Lung (tissue), 11 donors: ENCODE measurements at regions not wholly inside any gene's neighbourhood (a gene's known extent, or its start where the extent isn't known, plus 50 kb on each side); places are given as distances from the start of the nearest gene placed in this dataset.

Experiments
- ATAC-seq: fragments of 200-7000 bp; cut with Tn5 transposase; one replicate; pipeline ENCODE4 v1.9.1; 2020; ENCODE audit warnings: moderate number of reproducible peaks; ENCODE audit not compliant: insufficient read depth, low FRiP score
- DNase-seq, 3 donors: peaks; one replicate each; pipeline ENCODE4 v3.0.0-alpha.2; 2013 to 2017
- H3K27ac ChIP-seq, 2 donors: one replicate each; pipeline ENCODE4 v1.5.1; 2013; ENCODE audit warnings: mild to moderate bottlenecking in 2 of 2, moderate library complexity in 2 of 2, control low read depth in 1 of 2, inconsistent platforms in 1 of 2, low read depth in 1 of 2, low read length in 1 of 2
- H3K27me3 ChIP-seq, 3 donors: one replicate each; pipeline ENCODE4 v1.5.1; 2013; ENCODE audit warnings: low read length in 2 of 3; ENCODE audit not compliant: control insufficient read depth in 3 of 3, insufficient read depth in 3 of 3
- H3K36me3 ChIP-seq, 4 donors: one replicate each; pipeline ENCODE4 v1.5.1; 2013; ENCODE audit warnings: low read length in 4 of 4, mild to moderate bottlenecking in 1 of 4, moderate library complexity in 1 of 4; ENCODE audit not compliant: control insufficient read depth in 4 of 4, insufficient read depth in 4 of 4
- H3K4me1 ChIP-seq, 5 donors: one replicate each; pipeline ENCODE4 v1.5.1; 2013; ENCODE audit warnings: low read length in 5 of 5, mild to moderate bottlenecking in 2 of 5, moderate library complexity in 1 of 5; ENCODE audit not compliant: control insufficient read depth in 5 of 5, insufficient read depth in 5 of 5
- H3K4me3 ChIP-seq: one replicate; pipeline ENCODE4 v1.5.1; 2013; ENCODE audit warnings: mild to moderate bottlenecking, control low read depth, moderate library complexity
- H3K9ac ChIP-seq, 2 donors: one replicate each; pipeline ENCODE4 v1.5.1; 2013; ENCODE audit warnings: low read length in 2 of 2, control low read depth in 1 of 2; ENCODE audit not compliant: insufficient read depth in 1 of 2
- H3K9me3 ChIP-seq, 4 donors: one replicate each; pipeline ENCODE4 v1.5.1; 2013; ENCODE audit warnings: low read length in 3 of 4, mild to moderate bottlenecking in 1 of 4, moderate library complexity in 1 of 4; ENCODE audit not compliant: control insufficient read depth in 4 of 4, insufficient read depth in 3 of 4
- WGBS, 2 donors: extraction: QIAGEN DNeasy Blood & Tissue Kit; methylation state at CpG; one replicate each; pipeline ENCODE4 v1.1.7; 2013; 5-methylcytosine and 5-hydroxymethylcytosine counted together
- TF ChIP-seq, protein P1 (sequence below): IDR thresholded peaks from 2 replicates; pipeline ENCODE4 v1.5.1; 2012; ENCODE audit warnings: mild to moderate bottlenecking; ENCODE audit errors: control extremely low read depth, extremely low read depth
- donor health status: control.
- donor health status: control.
- donor health status: Bipolar disorder and iron deficiency.
- donor health status: healthy.
- donor health status: DM: yes; HTN: yes; CAD: no.

DNA sequence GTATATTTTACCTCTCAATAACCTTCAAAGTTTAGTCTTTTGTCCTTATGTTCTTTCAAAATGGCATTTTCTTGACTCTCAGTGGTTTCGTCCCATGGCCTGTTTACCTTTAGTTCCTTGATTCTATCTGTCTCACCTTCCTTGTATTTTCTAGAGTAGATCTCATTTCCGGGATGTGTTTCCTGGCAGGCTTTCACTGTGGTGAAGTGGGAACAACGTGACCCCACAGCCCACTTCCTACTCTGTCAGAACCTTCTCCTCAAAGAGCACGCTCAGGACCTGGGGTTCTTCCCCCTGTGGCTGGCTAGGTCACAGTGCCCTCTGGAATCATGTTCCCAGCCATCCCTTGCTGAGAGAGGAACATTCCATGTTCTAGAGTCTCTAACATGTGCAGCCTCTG is 129.9 kb upstream of the ZNF32 start:
- WGBS, 2 donors = 30 to 46% methylated on average over 4 of the region's 4 CpGs
- no peaks in the 10 kb centered on the region for H3K27me3 ChIP-seq
- H3K9ac ChIP-seq = no peak overlapping the region
- peaks cover 0 to 14% (median 0%) of the 10 kb centered on the region in 5 donors for H3K4me1 ChIP-seq
- TF ChIP-seq, protein P1, sequence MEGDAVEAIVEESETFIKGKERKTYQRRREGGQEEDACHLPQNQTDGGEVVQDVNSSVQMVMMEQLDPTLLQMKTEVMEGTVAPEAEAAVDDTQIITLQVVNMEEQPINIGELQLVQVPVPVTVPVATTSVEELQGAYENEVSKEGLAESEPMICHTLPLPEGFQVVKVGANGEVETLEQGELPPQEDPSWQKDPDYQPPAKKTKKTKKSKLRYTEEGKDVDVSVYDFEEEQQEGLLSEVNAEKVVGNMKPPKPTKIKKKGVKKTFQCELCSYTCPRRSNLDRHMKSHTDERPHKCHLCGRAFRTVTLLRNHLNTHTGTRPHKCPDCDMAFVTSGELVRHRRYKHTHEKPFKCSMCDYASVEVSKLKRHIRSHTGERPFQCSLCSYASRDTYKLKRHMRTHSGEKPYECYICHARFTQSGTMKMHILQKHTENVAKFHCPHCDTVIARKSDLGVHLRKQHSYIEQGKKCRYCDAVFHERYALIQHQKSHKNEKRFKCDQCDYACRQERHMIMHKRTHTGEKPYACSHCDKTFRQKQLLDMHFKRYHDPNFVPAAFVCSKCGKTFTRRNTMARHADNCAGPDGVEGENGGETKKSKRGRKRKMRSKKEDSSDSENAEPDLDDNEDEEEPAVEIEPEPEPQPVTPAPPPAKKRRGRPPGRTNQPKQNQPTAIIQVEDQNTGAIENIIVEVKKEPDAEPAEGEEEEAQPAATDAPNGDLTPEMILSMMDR = no peak
- DNase-seq (no peak), ATAC-seq (no peak)
- no peak overlapping the region for H3K27ac ChIP-seq
- no peak overlapping the region for H3K4me3 ChIP-seq
- no peaks in the 10 kb centered on the region for H3K36me3 ChIP-seq
- peaks cover 0 to under 1% (median 0%) of the 10 kb centered on the region in 4 donors for H3K9me3 ChIP-seq

DNA sequence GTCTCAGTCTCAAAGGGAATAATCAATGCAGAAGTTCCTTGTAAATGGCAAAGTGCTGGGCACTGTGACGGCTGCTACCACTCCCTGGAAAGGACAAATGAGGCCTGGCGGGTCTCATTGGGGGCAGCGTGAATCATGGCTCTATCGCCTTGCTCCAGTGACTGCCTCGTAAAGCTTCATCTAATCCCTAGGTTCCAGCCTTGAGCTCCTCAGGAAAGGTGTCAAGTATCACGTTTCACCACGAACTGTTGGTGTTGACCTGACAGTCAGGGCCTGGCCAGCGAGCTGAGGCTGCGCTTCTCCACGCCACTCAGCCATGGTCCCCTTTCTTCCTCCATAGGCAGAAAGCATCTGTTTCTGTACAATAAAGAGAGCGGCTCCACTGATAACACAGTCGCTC is 126.7 kb upstream of the ZNF32 start:
- H3K27me3 ChIP-seq = no peaks in the 10 kb centered on the region
- no peak overlapping the region for H3K4me3 ChIP-seq
- H3K9me3 ChIP-seq = no peaks in the 10 kb centered on the region
- DNase-seq (no peak), ATAC-seq (no peak)
- no peaks in the 10 kb centered on the region for H3K36me3 ChIP-seq
- 93 to 94% methylated on average over 12 of the region's 12 CpGs for WGBS, 2 donors
- no peak overlapping the region for H3K9ac ChIP-seq
- peaks cover 0 to 10% (median 0%) of the 10 kb centered on the region in 5 donors for H3K4me1 ChIP-seq
- no peak overlapping the region for H3K27ac ChIP-seq
- TF ChIP-seq, protein P1 = no peak

DNA sequence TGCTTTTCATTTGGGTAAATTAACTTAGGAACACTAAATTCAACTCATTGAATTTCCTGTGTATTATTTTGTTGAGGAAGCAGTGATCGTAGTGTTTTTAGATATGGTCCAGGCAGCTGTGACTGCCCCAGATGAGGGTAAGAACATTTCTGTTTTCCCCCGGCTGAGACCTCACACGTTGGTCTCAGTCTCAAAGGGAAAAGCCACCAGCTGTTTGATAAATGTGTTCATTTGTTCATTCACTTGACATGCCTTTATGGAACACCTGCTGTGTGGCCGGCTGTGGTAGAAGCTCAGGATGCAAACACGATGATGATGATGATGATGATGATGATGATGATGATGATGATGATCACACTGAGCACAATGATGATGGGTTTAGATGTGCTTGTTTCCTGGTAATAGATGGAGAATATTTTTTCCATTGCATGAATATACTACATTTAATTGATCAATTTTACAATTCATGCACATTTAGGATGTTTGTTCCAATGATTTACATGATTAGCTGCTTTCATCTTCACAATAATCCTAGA is 125.6 kb upstream of the ZNF32 start:
- WGBS, 2 donors = 67% methylated on average over 5 of the region's 5 CpGs
- no peaks in the 10 kb centered on the region for H3K36me3 ChIP-seq
- no peaks in the 10 kb centered on the region for H3K9me3 ChIP-seq
- DNase-seq = peak in 2 of 3 donors; percentile 19 to 34
- H3K27me3 ChIP-seq = no peaks in the 10 kb centered on the region
- TF ChIP-seq, protein P1 = no peak
- peaks cover 0 to 10% (median 0%) of the 10 kb centered on the region in 5 donors for H3K4me1 ChIP-seq
- no peak overlapping the region for H3K27ac ChIP-seq
- no peak overlapping the region for H3K4me3 ChIP-seq
- ATAC-seq = no peak
- no peak overlapping the region for H3K9ac ChIP-seq

DNA sequence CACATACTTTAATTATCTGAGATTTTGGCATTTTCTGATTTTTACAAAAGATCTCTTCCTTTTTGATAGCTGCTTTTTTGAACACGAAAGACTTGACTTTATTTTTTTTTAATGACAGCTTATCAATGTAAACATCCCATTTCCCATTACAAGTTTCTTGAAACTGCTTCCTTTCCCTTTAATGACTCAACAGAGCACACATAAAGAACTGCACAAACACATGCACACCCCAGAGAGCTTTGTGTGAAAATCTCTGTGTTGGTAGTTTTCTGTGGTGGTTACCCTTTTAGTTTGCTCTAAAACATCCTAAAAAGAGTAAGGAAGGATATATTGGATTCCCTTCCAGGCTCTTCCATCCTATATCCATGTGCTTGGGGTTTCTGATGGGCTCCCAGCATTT is 125.1 kb upstream of the ZNF32 start:
- Histone ChIP-seq H3K9me3 (no peaks in the 10 kb centered on the region), H3K9ac (no peak overlapping the region), H3K4me3 (no peak overlapping the region), H3K27ac (no peak overlapping the region), H3K36me3 (no peaks in the 10 kb centered on the region), H3K27me3 (no peaks in the 10 kb centered on the region), H3K4me1 (peaks cover 0 to 9% (median 0%) of the 10 kb centered on the region in 5 donors)
- TF ChIP-seq, protein P1 = no peak
- ATAC-seq (no peak), DNase-seq (no peak)
- WGBS, 2 donors = 36 to 59% methylated on average over 1 of the region's 1 CpG
